HG03060 (cell line): ENCODE measurements at regions not wholly inside any gene's neighbourhood (a gene's known extent, or its start where the extent isn't known, plus 50 kb on each side); places are given as distances from the start of the nearest gene placed in this dataset.

Source experiments
- ATAC-seq: cut with Tn5 transposase; IDR thresholded peaks from one replicate; pipeline ENCODE4 v1.9.1; 2021; ENCODE audit warnings: low read depth, moderate number of reproducible peaks; ENCODE audit not compliant: unreplicated experiment

DNA sequence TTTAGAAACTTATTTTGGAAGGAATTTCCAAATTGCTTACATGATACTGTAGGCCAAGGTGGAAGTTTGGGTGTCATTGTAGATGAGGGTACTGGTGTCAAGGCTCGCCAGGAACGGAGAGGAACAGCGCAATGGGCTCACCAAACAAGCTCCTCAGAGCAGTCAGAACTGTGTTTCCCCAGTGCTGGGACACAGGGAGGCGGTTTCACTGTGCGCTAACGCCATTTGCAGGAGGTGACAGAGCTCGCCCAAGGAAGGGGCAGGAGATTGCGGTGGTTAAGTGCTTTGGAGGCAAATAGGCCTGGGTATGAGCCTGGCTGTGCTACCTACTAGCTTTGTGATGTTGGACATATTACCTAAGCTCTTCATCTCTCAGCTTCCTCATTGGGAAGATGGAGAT lies 57.3 kb downstream of the HHEX start:
- ATAC-seq, result no peak

DNA sequence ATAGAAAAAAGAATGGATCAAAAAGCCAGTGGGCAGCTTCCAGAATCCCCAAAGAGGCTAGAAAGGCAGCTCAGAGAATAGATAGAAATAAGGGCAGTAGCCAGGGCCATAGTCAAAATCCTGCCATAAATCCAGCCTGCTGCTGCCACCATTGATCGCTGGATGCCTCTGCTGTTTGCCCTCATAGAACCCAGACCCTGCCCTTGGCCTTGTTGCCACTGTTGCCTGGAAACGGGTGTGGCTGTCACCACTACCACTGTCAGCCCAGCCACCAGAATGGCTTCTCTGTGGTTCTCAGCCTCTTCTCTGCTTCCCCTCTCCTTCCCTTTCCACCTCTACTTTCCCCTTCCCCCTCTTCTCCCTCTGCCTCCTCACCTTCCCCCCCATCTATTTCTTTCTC lies 57.8 kb downstream of the HHEX start:
- ATAC-seq, result no peak

- no peak for ATAC-seq
These were observed 61.2 kb downstream of the HHEX start for GRCh38 chr10:92750791-92751533.

- ATAC-seq, result no peak
These were observed 61.7 kb downstream of the HHEX start for GRCh38 chr10:92751534-92751811.

DNA sequence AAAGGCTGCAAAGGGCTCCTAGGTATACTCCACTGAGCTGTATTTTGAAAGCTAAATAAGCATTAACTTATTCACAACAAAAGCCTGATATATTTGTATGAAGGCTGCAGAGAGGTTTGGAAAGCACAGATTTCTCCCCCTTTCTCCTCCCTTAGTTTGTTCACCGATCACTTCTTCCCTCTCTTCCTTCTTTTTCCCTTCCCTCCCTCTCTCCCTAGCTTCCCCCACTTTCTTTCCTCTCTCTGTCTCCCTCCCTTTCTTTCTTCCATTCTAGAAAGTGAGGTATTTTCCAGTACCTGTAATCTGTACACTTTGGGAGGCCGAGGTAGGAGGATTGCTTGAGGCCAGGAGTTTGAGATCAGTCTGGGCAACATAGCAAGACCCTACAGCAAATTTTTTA lies 62.1 kb downstream of the HHEX start:
- no peak for ATAC-seq

DNA sequence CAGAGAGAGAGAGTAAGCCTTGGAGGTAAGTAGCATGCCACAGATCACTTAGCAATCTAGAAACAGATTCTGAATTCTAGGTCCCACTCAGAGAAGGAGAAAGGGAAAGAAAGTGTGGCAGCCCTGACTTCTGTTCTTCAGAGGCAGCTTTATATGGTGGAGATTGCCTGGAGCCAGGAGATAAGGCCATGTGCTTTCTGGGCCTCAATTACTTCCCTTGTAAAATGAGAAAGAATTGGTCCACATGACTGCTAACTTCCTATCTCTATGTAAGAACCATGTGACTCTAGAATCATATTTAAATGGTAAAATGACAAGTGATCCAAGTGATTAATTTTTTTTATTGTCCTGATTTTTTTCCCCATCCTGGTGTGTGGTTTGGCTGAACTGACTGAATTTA lies 64.1 kb downstream of the HHEX start:
- ATAC-seq, result no peak

DNA sequence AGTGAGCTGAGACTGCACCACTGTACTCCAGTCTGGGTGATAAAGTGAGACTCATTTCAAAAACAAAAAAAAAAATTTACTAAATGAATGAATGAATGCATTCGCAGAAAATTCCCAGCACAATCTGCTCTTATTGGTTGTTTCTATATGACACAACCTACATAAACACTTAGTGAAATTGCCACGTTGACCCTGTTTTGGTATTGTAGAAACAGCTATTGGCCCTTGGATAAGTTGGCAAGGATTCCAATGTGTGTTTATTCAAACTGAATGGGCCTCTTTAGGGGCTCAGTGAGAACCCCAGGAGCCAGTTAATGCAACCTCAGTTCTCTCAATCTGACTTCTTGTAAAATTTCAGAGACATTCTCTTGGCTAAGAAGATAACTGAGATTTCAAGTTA lies 66.0 kb downstream of the HHEX start:
- no peak for ATAC-seq

- peak; percentile 70 for ATAC-seq
These were observed 66.7 kb downstream of the HHEX start for GRCh38 chr10:92756201-92757065.

DNA sequence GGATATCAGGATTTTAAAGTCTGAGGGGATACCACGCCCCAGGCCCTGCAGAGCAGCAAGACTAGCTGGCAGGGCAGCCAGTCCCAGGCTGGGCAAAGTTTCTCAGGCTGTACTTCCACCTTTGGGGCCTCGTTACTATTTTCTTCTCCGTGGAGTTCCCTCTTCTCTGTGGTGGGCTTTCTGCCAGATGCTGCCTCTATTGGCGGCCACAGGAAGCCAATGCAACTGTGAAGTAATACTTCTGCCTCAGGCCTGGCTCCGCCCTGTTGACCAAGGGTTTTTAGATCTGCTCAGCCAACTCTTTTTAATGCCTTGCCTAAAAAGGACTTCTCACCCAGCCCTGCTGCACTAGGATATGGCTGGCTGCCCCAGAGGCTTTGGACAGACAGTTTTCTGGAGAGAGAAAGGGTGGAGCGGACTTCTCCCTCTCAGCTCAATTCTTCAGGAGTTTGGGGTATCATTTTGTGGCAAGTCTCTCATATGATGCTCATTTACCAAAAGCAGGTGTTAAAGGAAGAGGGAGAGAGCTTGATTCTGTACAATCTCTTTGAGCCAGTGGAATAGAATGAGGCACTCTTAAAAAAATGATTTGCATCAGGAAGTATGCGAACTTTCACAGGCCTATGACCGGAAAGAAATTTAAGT lies 67.4 kb downstream of the HHEX start:
- ATAC-seq, result peak; percentile 61

DNA sequence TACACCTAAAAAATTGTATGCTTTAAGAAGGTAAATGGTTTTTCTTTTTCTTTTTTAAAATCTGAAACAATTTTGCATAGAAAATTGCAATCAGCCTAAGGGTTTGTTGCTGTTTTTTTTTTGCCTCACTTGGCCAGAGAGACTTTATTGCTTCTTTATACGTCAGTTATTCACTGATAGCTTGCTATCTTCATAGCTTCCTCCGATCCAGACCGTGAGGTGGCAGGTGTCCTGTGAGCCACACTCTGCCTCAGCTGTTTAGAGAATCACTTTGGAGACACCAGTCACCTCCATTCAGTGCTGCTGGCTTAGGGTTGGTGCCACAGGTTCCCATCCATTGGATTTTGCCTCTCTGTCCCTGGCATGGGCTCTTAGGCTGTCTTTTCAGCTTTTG lies 68.0 kb downstream of the HHEX start:
- no peak for ATAC-seq

DNA sequence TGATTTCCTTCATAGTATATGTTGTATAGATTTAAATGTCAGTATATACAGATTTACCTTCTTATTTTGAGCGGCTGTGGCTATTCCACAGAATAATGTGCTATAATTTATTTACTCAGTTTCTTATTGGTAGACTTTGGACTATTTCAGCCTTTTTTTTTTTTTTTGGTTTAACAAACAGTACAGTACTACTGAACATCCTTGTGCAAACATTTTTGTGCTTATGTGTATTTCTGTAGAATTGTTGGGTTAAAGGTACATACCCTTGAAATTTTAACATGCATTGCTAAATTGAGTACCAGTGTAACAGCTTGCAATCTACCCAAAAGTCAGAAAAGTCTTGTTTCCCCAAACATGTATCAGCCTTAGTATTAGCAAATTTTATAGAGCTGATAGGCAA lies 68.8 kb downstream of the HHEX start:
- no peak for ATAC-seq

GRCh38 chr10:92760609-92761008 lies 70.9 kb downstream of the HHEX start:
- ATAC-seq, result no peak

DNA sequence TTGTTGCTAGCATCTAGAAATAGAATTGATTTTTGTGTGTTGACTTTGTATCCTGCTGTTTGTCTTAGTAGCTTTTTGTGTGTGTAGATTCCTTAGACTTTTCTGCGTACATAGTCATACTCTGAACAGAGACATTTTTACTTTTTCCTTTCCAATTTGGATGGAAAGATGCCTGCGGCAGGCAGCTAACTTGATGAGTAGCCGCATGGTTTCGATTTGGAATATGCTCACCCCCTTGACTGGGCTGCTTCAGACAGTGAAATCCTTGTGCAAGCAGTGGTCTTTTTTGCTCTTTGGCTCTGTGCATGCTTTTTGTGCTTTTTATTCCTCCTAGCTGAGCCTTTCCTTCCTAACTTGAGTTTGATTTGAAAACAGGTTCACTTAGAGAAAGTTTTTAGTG lies 71.8 kb downstream of the HHEX start:
- ATAC-seq, result no peak

- no peak for ATAC-seq
These were observed 73.9 kb downstream of the HHEX start for GRCh38 chr10:92763634-92764155.

GRCh38 chr10:92766451-92766850 lies 76.7 kb downstream of the HHEX start:
- no peak for ATAC-seq

DNA sequence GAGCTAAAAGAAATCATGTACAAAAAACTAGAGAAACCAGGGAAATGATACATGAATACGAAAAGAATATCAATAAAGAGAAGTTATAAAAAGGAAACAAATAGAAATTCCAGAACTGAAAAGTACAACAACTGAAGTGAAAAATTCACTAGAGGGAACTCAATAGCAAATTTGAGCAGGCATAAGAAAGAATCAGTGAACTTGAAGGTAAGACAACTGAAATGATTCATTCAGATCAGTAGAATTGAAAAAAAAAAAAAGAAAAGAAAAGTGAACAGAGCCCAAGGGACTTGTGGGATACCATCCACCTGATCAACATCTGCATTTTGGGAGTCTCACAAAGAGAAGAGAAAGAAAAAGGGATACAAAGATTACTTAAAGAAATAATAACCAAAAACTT lies 78.3 kb downstream of the HHEX start:
- ATAC-seq, result no peak

- ATAC-seq, result no peak
These were observed 74.5 kb upstream of the EXOC6 start for GRCh38 chr10:92773776-92774175.

GRCh38 chr10:92778091-92778490 lies 70.2 kb upstream of the EXOC6 start:
- ATAC-seq, result no peak

GRCh38 chr10:92785118-92785517 lies 63.2 kb upstream of the EXOC6 start:
- no peak for ATAC-seq

DNA sequence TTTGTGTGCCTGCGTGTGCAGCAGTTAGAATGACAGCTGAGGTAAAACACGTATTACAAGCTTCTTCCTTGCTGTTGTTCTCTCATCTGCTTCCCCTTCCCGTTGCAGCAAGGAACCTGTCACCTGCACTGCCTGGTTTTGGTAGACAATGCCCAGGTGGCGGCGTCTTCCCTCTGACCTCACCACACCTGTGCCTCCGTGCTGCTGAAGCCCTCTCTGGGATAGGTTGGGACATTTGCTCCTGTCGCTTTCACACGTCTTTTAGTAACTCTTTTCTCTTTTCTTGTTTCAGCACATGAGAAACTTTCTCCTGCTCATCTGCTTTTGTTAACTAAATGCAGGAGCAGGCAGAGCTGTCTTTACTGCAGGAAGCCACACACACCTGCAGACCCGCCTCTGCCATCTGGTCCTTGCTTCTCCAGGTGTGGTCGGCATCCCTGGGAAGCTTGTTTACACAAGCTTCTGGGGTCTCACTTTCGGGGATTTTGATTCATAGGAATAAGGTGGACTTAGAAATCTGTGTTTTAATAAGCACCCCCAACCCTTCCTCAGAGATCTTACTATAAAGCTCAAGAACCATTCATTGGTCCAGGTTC lies 60.7 kb upstream of the EXOC6 start:
- ATAC-seq, result no peak

DNA sequence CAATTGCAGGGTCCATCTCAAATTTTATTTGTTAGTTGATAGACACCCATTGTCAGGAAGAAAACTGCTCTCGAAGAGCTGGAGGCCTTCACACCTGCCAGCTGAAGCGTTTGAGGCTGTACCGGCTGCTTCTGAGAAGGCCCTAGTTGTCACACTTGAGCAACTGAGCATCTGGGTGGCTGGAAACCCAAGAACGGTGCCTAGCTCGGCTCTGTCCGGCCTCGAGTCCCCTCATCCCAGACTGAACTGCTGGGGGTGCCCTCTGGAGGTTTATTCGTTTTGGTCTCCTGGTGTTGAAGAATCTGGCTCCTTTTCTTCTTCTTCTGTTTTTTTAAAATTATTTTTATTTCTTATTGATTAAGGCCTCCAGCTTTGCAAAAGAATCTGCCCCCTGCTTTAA lies 59.3 kb upstream of the EXOC6 start:
- no peak for ATAC-seq
